ENCODE measurements at regions not wholly inside any gene's neighbourhood (a gene's known extent, or its start where the extent isn't known, plus 50 kb on each side); places are given as distances from the start of the nearest gene placed in this dataset.

DNA sequence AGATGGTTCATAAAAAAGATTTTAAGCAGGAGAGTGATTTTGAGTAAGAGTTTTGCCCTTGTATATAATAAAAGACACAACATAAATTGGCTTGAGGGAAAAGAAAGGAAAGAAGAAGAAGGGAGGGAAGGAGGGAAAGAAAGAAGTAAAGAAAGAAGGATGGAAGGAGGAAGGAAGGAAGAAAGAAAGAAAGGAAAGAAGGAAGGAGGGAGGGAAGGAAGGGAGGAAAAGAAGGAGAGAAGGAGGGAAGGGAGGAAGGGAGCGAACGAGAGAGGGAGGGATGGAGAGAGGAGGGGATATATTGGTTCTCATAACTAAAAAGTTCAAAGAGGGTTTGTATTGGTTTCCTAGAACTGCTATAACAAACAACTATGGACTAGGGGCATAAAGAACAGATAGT, 62.2 kb upstream of the PAX7 start:
- no peak overlapping the region for H2AFZ ChIP-seq (ENCODE audit: low read length)
- H3K4me1 ChIP-seq (ENCODE audit: insufficient read depth, low read length), result no peaks in the 10 kb centered on the region
- no peaks in the 10 kb centered on the region for H4K20me1 ChIP-seq (ENCODE audit: insufficient read depth, low read length)
- no peaks in the 10 kb centered on the region for H3K36me3 ChIP-seq (ENCODE audit: insufficient read depth, low read length)
- H3K9me3 ChIP-seq (ENCODE audit: low read depth, low read length), result no peaks in the 10 kb centered on the region
- no peak for DNase-seq (ENCODE audit: insufficient read length, low spot score, missing footprints)
- H3K4me3 ChIP-seq (ENCODE audit: insufficient read depth, low read length), result no peak overlapping the region
- H3K4me2 ChIP-seq (ENCODE audit: insufficient read depth, low read length), result no peak overlapping the region
- no peaks in the 10 kb centered on the region for H3K79me2 ChIP-seq (ENCODE audit: insufficient read depth, low read length)
- H3K27me3 ChIP-seq (ENCODE audit: insufficient read depth, low read length), result peaks cover 2% of the 10 kb centered on the region
- no peak overlapping the region for H3K27ac ChIP-seq (ENCODE audit: low read depth, low read length)
- TF ChIP-seq, protein P1, sequence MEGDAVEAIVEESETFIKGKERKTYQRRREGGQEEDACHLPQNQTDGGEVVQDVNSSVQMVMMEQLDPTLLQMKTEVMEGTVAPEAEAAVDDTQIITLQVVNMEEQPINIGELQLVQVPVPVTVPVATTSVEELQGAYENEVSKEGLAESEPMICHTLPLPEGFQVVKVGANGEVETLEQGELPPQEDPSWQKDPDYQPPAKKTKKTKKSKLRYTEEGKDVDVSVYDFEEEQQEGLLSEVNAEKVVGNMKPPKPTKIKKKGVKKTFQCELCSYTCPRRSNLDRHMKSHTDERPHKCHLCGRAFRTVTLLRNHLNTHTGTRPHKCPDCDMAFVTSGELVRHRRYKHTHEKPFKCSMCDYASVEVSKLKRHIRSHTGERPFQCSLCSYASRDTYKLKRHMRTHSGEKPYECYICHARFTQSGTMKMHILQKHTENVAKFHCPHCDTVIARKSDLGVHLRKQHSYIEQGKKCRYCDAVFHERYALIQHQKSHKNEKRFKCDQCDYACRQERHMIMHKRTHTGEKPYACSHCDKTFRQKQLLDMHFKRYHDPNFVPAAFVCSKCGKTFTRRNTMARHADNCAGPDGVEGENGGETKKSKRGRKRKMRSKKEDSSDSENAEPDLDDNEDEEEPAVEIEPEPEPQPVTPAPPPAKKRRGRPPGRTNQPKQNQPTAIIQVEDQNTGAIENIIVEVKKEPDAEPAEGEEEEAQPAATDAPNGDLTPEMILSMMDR (IDR thresholded peaks at IDR 0.05; ENCODE audit: extremely low read depth, low read depth, low read length), result no peak

- Histone ChIP-seq H3K79me2 (ENCODE audit: insufficient read depth, low read length) (no peaks in the 10 kb centered on the region), H3K36me3 (ENCODE audit: insufficient read depth, low read length) (no peaks in the 10 kb centered on the region), H3K27me3 (ENCODE audit: insufficient read depth, low read length) (peaks cover 2% of the 10 kb centered on the region), H3K4me1 (ENCODE audit: insufficient read depth, low read length) (no peaks in the 10 kb centered on the region), H3K9me3 (ENCODE audit: low read depth, low read length) (no peaks in the 10 kb centered on the region), H2AFZ (ENCODE audit: low read length) (no peak overlapping the region), H3K4me3 (ENCODE audit: insufficient read depth, low read length) (no peak overlapping the region), H3K4me2 (ENCODE audit: insufficient read depth, low read length) (no peak overlapping the region), H3K27ac (ENCODE audit: low read depth, low read length) (no peak overlapping the region), H4K20me1 (ENCODE audit: insufficient read depth, low read length) (no peaks in the 10 kb centered on the region)
- no peak for DNase-seq (ENCODE audit: insufficient read length, low spot score, missing footprints)
- TF ChIP-seq, protein P1 (IDR thresholded peaks at IDR 0.05; ENCODE audit: extremely low read depth, low read depth, low read length), result no peak
Observed at GRCh38 chr1:18569251-18569650, 61.4 kb upstream of the PAX7 start.

DNA sequence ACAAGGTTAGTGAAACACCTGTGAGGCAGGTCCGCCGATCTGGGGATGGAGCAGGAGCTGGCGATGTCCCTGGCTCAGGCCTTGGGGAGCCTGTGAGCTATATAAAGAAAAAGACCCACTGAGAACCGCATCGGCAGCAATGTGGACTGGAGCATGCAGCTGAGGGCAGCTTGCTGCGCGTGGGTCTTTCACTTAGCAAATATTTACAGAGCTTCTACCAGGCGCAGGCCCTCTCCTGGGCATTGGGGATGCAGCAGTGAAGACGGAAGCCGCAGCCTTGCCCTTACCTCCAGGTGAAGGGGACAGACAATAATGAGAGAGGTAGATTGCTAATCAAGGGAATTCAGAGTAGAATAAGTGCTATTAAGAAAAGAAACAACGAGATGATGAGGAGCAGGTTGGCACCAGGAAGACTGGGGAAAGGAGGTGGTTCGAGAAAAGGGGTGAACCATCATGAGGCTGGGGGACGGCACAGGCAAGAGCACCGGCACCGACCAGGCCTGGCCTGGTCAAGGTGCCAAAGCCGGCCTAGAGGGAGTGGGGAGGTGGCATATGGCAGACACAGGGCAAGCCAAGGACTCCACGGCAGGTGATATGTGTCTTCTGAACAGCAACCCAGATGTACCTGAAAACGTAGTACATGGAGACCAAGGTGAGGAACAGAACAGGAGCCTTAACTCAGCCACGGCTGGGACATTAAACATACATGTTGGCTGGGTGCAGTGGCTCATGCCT, 60.7 kb upstream of the PAX7 start:
- H4K20me1 ChIP-seq (ENCODE audit: insufficient read depth, low read length), result no peaks in the 10 kb centered on the region

GRCh38 chr1:18571275-18571674, 59.4 kb upstream of the PAX7 start:
- no peak for DNase-seq (ENCODE audit: insufficient read length, low spot score, missing footprints)
- peaks cover 2% of the 10 kb centered on the region for H3K27me3 ChIP-seq (ENCODE audit: insufficient read depth, low read length)

More for the DNA sequence above, 60.7 kb upstream of the PAX7 start:
- H2AFZ ChIP-seq (ENCODE audit: low read length), result no peak overlapping the region
- no peaks in the 10 kb centered on the region for H3K9me3 ChIP-seq (ENCODE audit: low read depth, low read length)
- no peaks in the 10 kb centered on the region for H3K4me1 ChIP-seq (ENCODE audit: insufficient read depth, low read length)
- no peak overlapping the region for H3K4me3 ChIP-seq (ENCODE audit: insufficient read depth, low read length)
- H3K79me2 ChIP-seq (ENCODE audit: insufficient read depth, low read length), result no peaks in the 10 kb centered on the region
- peaks cover 2% of the 10 kb centered on the region for H3K27me3 ChIP-seq (ENCODE audit: insufficient read depth, low read length)
- H3K27ac ChIP-seq (ENCODE audit: low read depth, low read length), result no peak overlapping the region
- TF ChIP-seq, protein P1 (IDR thresholded peaks at IDR 0.05; ENCODE audit: extremely low read depth, low read depth, low read length), result no peak
- no peak for DNase-seq (ENCODE audit: insufficient read length, low spot score, missing footprints)
- H3K36me3 ChIP-seq (ENCODE audit: insufficient read depth, low read length), result no peaks in the 10 kb centered on the region
- no peak overlapping the region for H3K4me2 ChIP-seq (ENCODE audit: insufficient read depth, low read length)

More at GRCh38 chr1:18571275-18571674, 59.4 kb upstream of the PAX7 start:
- TF ChIP-seq, protein P1 (IDR thresholded peaks at IDR 0.05; ENCODE audit: extremely low read depth, low read depth, low read length), result no peak
- Histone ChIP-seq H3K9me3 (ENCODE audit: low read depth, low read length) (no peaks in the 10 kb centered on the region), H3K79me2 (ENCODE audit: insufficient read depth, low read length) (no peaks in the 10 kb centered on the region), H3K4me1 (ENCODE audit: insufficient read depth, low read length) (no peaks in the 10 kb centered on the region), H3K4me3 (ENCODE audit: insufficient read depth, low read length) (no peak overlapping the region), H2AFZ (ENCODE audit: low read length) (no peak overlapping the region), H3K27ac (ENCODE audit: low read depth, low read length) (no peak overlapping the region), H4K20me1 (ENCODE audit: insufficient read depth, low read length) (no peaks in the 10 kb centered on the region), H3K36me3 (ENCODE audit: insufficient read depth, low read length) (no peaks in the 10 kb centered on the region), H3K4me2 (ENCODE audit: insufficient read depth, low read length) (no peak overlapping the region)
